ENCODE measurements at regions not wholly inside any gene's neighbourhood (a gene's known extent, or its start where the extent isn't known, plus 50 kb on each side); places are given as distances from the start of the nearest gene placed in this dataset.

DNA sequence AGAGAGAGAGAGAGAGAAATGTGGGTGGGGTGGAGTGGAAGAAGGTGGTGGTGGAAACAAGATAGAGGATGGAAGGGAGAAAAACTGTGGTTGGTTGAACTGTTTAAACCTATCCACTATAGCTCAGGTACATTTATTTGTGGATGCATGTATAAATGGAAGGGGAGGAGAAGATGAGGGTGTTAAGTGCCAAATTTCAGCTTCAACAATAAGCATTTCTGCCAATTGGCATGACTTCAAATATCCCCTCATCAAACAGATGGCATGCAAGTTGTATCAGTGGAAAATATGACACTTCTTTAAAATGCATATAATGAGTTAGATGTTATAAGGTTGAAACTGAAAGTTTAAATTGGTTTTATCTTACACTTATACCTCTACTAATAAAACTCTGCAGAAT is 216.1 kb downstream of the LMBRD1 start:
- TF ChIP-seq, protein P1, sequence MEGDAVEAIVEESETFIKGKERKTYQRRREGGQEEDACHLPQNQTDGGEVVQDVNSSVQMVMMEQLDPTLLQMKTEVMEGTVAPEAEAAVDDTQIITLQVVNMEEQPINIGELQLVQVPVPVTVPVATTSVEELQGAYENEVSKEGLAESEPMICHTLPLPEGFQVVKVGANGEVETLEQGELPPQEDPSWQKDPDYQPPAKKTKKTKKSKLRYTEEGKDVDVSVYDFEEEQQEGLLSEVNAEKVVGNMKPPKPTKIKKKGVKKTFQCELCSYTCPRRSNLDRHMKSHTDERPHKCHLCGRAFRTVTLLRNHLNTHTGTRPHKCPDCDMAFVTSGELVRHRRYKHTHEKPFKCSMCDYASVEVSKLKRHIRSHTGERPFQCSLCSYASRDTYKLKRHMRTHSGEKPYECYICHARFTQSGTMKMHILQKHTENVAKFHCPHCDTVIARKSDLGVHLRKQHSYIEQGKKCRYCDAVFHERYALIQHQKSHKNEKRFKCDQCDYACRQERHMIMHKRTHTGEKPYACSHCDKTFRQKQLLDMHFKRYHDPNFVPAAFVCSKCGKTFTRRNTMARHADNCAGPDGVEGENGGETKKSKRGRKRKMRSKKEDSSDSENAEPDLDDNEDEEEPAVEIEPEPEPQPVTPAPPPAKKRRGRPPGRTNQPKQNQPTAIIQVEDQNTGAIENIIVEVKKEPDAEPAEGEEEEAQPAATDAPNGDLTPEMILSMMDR (IDR thresholded peaks at IDR 0.05): no peak
- no peak for TF ChIP-seq POLR2A (IDR thresholded peaks at IDR 0.05)

Measured in testis (tissue), 2 donors.